GM21528 (cell line): ENCODE measurements at regions not wholly inside any gene's neighbourhood (a gene's known extent, or its start where the extent isn't known, plus 50 kb on each side); places are given as distances from the start of the nearest gene placed in this dataset.
"Not testable (repeated sequence)": the region's sequence is repeated elsewhere in the genome, so short reads cannot be mapped to it uniquely, and the experiment has no call there.

Source experiments
- ATAC-seq: cut with Tn5 transposase; IDR thresholded peaks from one replicate; pipeline ENCODE4 v1.9.1; 2021; ENCODE audit warnings: mild to moderate bottlenecking, moderate library complexity; ENCODE audit not compliant: unreplicated experiment, low FRiP score

DNA sequence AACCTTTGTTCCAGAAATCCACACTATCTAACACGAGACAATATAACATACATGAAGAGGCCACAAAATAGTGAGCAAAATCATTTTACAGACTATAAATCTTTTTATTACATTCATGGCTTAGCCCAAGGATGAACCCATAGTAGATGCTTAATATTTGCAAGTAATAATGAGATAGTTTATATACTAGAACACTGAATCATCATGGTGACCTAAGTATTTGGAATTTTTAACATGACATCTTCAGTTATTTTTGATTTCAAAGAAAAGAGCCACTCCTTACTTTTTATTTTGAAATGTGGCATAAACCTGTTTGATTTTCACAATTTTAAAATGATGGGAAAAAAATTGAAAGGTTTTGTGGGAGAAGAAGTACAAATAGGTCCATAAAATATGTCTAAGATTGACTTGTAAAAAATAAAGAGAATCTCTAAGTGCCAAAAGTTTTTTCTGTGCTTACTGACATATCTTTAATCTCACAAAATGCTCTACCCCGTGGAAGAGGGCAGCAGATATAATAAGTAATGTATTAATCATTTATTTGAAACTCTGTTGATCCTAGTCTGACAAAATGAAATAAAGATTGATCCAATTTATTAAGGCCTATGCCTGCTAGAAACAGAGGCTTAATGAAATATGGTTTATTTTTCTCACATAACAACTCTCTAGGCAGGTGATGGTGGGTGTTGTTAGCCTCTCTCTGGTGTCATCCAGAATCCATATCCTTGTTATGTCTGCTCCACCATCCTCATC is 224.5 kb upstream of the CENPE start:
- no peak for ATAC-seq

DNA sequence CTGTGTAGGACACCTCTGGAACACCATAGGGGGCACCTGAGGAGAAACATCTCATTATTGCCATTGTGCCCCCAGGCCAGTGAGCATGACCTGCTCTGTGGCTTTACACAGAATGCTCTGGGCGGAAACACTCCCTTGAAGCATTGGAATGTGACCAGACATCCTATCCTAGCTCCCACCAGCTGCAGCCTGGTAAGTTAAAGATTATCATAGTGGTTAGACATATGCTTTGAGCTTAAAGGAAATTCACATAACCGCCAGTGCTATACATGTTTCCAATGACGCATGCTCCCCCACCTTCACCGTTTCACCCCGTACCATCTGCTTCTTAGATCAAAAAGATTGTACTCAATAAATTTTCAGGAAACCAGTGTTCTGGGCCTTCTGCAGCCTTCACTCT is 217.7 kb upstream of the CENPE start:
- no peak for ATAC-seq

DNA sequence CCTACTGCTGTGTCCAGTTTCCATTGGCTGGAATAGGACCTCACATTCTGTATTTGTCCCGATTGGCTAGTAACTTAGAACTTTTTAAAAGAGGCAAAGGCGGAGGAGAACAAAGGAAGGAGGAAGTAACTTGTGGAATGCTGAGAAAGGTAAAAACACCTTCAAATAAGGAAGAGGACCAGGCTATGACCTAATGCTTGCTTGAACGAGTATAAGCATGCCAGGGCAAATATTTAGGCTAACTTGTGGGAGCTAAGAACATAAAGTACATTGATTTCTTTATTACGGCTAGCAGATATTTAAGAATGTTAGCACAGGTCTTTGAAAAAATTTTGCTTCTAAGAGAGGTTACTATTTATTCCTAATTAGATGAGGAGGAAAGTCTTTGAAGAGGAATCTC is 214.5 kb upstream of the CENPE start:
- ATAC-seq: not testable (repeated sequence)

DNA sequence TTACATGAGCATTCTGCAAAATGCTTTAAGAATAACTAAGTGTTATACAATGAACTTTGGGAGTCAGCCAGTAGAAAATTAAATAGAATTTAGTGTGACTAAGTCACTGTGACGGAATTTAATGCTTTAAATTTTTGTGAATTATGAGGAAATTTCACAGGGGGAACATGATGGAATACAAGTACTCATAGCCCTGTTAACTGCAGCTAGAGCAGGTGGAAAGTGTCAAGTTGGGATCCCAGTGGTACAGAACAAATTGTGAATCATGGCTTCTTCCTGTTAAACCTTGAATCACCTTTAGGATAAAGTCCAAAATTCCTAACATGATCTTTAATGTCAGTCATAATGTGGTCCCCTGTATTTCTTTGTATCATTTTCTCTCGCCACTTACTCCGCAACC is 212.2 kb upstream of the CENPE start:
- no peak for ATAC-seq

DNA sequence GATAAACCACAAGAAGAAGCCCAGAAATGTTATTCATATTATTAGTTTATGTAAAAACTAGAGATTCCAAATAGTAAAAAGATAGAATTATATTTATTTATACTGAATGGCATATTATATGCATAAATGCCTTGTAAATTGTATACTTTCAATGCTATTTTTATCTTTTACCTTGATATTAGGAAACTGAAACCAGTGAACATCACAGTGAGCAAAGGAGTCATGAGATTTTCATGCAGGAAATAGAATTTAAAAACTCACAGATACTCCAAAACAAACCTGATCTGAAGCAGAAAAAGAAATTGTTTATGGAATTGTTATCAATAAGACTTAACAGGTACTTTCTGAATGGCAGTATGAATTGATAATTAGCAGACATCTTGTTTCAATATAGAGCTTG is 207.3 kb upstream of the CENPE start:
- ATAC-seq: peak; percentile 67

DNA sequence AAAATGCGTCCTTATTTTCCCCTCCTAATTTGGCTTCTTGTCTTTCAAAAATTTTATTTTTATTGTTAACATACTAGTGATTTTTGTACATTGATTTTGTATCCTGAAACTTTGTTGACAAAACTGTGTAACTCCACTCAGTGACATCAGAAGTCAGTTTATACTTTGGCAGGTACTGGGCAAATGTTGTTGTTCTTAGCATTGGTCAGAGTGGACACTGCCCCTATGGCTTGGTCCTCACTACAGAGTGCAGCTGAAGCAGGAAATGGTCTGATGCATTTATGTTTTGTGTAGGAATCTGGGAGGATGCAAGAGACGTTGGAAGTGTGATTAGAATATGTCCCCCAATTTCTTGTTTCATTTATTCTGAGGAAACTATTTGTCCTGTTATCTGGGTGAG is 205.5 kb upstream of the CENPE start:
- no peak for ATAC-seq

DNA sequence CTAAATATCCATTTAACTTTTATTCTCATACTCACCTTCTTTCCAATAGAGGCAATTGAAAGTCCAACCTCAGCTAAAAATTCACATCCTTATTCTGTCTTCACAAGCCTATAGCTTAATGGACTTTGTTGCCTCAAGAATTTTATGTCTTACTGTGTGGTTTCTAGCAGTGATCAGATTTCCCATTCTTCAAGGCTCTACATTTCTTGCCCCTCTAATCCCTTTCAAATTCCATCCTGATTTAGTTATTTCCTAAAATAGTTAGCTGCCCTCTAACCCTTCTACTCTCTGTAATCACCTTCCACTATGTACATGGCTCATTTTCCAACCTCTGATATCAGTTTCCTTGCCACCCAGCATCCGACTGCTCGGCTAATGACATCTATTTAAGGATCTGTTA is 204.1 kb upstream of the CENPE start:
- no peak for ATAC-seq

DNA sequence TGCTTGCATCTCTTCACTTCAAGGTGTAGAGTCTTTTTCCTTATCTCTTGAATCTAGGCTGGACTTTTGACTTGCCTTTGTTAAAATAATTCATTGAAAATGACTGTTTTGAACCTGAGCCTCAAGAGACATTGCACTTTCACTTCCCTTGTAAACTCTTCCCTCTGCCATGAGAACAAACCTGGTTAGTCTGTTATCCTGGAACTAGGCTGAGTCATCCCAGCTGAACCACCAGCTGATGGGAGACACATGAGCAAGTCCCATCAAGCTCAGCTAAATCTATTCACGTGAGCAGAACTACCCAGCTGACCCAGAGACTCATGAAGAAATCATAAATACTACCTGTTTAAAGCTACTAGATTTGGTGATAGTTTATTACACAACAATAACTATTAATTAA is 202.3 kb upstream of the CENPE start:
- ATAC-seq: peak; percentile 57

DNA sequence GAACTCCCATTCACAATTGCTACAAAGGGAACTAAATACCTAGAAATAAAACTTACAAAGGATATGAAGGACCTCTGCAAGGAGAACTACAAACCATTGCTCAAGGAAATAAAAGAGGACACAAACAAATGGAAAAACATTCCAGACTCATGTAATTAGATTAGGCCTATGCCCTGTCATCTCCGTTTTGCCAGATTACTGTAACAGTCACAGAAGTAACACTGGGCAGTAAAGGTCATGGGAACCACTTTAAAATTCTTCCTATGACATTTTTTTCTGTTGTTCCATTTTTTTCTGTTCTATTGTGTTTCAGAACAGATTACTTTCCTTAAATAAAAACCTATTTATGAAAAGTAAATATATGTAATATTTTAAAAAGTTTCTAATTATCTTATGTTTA is 199.4 kb upstream of the CENPE start:
- no peak for ATAC-seq

DNA sequence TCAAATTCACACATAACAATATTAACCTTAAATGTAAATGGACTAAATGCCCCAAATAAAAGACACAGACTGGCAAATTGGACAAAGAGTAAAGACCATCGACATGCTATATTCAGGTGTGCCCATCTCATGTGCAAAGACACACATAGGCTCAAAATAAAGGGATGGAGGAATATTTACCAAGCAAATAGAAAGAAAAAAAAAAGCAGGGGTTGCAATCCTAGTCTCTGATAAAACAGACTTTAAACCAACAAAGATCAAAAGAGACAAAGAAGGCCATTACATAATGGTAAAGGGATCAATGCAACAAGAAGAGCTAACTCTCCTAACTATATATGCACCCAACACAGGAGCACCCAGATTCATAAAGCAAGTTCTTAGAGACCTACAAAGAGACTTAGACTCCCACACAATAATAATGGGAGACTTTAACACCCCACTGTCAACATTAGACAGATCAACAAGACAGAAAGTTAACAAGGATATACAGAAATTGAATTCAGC is 189.4 kb upstream of the CENPE start:
- ATAC-seq: not testable (repeated sequence)

DNA sequence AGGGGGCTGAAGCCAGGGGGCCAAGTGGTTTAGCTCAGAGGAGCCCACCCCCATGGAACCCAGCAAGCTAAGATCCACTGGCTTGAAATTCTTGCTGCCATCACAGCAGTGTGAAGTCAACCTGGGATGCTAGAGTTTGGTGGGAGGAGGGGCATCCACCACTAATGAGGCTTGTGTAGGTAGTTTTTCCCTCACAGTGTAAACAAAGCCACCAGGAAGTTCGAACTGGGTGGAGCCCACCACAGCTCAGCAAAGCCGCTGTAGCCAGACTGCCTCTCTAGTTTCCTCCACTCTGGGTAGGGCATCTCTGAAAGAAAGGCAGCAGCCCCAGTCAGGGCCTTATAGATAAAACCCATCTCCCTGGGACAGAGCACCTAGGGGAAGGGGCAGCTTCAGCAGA is 187.4 kb upstream of the CENPE start:
- not testable (repeated sequence) for ATAC-seq

DNA sequence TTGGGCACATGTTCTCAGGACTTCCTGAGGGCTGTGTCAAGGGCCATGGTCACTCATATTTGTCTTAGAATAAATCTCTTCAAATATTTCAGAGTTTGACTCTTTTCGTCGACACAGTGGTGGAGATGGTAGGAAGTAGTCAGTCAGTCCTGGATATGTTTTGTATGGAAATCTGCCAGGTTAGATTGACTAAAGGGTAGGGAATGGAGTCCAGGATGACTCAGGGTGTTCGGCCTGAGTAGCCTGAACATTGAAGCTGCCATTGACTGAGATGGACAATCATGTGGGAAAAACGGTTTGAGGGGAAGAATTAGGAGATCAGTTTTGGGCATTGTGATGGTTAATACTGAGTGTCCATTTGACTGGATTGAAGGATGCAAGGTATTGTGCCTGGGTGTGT is 177.1 kb upstream of the CENPE start:
- ATAC-seq: no peak

DNA sequence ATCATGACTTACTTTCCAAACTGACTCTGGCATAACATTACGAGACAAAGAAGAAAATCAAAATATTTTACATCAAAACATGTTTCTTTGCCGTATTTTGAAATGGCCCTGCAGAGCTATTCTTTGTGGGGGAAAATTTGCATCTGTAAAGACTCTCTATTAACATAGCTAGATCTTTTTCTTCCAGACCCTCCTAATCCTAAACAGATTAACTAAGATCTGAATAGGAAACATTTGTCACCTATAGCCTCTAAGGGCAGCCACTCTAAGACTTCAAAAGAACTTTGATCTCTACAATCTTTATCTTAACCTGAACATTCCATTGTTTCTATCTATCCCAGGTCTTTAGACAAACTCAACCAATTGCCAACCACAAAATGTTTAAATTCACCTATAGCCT is 176.6 kb upstream of the CENPE start:
- no peak for ATAC-seq

DNA sequence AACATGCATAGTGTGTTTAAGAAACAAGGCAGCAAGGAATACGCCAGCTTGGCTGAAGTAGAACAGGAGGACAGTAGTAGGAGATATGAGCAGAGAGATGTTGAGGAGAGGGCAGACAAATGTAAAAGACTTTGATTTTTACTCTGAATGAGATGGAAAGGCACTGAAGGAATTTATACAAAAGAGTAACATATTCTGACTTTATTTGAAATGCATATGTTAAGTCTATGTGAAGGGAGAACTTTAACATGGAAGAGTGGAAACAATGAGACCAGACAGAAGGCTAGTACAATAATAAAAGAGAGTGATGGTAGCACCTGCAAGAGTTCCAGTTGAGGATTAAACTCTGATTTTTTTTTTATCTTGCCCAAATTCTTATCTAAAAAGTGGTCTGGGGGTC is 176.2 kb upstream of the CENPE start:
- no peak for ATAC-seq

DNA sequence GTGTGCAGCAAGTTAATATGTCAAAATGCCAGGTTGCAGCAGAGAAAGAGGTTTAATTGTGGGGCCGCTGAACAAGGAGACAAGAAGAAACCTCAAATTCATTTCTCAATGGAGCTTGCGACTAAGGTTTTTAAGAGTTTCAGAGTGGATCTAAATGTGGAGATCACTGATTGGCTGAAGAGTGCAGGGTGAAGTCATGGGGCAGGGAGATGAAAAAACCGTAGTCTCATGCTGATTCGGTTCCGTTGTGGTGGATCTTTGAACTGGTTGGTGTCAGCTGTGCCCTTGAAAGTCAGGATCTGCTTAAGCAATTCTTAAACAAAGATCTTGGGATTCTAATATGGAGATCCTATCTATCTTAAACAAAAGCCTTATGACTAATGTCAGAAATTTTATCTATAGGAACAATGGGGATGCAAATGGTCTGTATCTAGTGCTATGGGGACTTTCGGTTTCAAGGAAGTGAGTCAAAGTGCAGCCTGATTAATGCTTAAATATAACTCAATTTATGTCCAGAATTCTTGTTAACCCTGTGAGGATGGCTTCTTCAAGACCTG is 173.9 kb upstream of the CENPE start:
- ATAC-seq: no peak

DNA sequence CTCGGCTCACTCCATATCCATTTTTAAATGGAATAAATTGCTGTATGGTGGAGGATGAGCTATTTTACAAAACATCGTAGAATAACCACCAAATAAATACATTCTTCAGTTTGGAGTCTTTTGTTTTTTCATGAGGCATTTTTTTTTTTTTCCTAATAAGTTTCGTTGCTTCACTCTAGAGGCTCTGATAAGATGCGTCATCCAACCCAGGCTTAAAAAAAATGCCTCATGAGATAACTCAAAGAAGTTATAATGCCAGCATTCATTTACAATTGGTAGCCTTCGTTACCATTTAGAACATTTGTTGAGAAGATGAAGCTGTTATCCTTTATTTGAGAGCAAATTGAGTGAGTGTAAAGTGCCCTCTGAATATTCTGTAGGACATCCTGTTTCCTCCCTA is 172.2 kb upstream of the CENPE start:
- ATAC-seq: no peak

DNA sequence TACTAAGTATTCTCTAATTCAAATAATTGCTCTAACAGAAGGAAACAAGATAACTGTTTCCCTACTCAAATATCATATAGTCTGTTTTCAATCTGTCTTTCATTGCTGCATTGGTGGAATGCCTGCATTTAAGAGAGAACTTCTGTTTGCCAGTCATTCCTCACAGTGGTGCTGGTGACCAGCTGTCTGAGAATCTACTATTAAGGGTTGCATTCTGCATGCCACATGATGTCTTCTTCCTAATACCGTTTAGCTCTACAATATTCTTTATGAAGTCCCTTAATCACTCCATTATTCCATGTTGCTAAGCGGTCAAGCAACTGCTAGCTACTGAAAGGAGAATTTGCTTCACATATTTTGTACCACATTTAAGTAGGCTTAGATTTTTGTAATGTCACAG is 167.1 kb upstream of the CENPE start:
- no peak for ATAC-seq

DNA sequence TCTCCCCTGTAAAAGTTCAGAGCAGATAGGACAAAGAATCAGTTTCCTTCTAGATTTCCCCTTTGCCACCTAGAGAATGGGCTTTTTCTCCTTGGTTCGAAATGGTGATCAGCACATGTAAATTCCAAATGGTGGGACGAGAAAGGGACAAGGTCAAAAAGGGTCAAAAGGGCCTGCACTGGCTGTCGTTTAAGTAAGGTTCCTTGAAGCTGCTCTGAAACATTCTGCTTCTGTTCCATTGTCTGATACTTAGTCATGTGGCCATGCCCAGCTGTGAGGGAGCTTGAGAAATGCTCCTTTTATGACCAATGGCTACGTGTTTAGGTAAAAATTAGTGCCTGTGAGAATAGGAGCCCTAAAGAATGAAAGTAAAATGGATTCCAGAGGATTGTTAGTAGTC is 165.9 kb upstream of the CENPE start:
- no peak for ATAC-seq

DNA sequence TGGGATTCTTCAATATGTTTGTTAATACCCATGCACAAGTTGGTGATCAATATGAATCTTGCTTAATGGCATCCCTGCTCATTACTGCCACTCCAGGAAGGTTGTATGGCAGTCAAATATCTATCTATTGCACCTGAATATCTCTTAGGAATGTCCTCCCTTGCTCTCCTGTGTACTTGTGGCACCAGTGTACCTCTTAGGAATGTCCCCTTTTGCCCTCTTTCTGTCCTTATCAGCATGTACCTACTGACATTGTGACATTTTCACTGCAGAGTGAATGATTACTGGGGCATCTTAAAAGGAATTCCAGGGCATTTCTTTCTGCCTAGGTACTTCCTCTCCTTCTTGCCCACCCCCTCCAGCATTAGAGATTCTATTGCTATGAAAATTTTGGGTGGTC is 163.8 kb upstream of the CENPE start:
- no peak for ATAC-seq

DNA sequence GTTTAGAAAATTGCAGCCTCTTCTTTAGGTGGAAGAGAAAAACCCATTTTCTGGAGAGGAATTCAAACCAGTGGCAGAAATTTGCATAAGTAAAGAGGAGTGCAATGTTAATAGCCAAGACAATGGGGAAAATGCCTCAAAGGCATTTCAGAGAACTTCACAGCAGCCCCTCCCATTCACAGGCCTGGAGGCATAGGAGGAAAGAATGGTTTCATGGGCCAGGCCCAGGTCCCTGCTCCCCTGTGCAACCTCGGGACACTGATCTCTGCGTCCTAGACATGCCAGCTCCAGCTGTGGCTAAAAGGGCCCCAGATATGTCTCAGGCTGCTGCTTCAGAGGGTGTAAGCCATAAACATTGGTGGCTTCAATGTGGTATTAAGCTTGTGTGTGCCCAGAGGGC is 161.8 kb upstream of the CENPE start:
- ATAC-seq: no peak

DNA sequence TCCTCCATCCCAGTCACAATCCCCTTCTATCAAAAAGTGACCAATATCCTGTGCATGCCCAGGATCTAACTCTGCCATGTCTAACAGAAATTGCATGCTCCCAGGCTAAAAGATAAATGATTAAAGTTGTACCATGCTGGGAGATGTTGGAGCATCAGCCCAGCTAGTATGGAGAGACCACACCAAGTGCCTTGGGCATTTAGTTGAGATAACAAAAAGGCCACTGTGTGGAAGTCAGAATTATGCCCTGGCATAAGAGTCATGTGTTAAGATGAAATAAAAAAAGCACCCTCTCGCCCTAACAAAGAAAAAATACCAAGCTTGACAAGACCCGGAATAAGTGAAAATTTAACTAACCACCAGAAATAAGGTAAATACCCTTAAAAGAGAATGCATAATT is 155.9 kb upstream of the CENPE start:
- no peak for ATAC-seq

DNA sequence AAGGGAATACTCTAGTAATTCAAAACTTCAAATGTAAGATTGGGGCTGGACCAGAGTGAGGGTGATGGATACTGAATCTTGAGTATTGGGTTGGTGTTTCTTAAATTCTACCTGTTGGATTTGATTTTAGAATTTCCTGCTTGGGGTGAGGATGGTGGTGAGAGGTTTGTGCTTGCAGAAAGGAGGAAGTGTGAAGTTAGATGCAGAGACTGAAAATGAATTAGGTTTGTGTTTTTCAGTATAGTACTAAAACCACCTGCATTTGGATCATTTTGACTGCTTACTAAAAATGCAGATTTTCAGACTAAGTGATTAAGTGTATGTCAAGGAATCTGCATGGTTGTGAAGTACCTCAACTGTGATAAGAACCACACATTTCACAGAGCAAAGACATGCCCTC is 131.5 kb upstream of the CENPE start:
- ATAC-seq: no peak
